Pancreas (tissue), 10 donors: ENCODE measurements at regions not wholly inside any gene's neighbourhood (a gene's known extent, or its start where the extent isn't known, plus 50 kb on each side); places are given as distances from the start of the nearest gene placed in this dataset.

Experiments used
- ATAC-seq, 4 donors: fragments of 200-7000 bp; cut with Tn5 transposase; one replicate each; pipeline versions ENCODE4 v1.8.0 to v1.9.1; 2020; ENCODE audit warnings: mild to moderate bottlenecking in 4 of 4, moderate library complexity in 4 of 4
- DNase-seq, 6 donors: peaks; one replicate each; pipeline ENCODE4 v3.0.0-alpha.2; 2020
- FAIRE-seq: peaks from 2 replicates; lab custom pipeline; 2012; peaks lifted over from hg19 to GRCh38; lab: Jason Lieb, UNC
- H3K27ac ChIP-seq, 4 donors: fragments of 200-600 bp; sonication (generic); 1 replicate in 3 of 4; 2 replicates in 1 of 4; pipeline versions ENCODE4 v1.5.0 to v1.8.0; 2020
- H3K27me3 ChIP-seq, 4 donors: fragments of 200-600 bp; one replicate each; pipeline ENCODE4 v1.8.0; 2021
- H3K36me3 ChIP-seq, 3 donors: fragments of 200-600 bp; sonication (generic) in 1 of 3; one replicate each; pipeline versions ENCODE4 v1.5.0 to v1.8.0; 2020 to 2021
- H3K4me1 ChIP-seq, 3 donors: fragments of 200-600 bp; one replicate each; pipeline ENCODE4 v1.8.0; 2021
- H3K4me3 ChIP-seq, 4 donors: fragments of 200-600 bp; sonication (generic) in 2 of 4; one replicate each; pipeline versions ENCODE4 v1.5.0 to v1.8.0; 2020 to 2021
- H3K9me3 ChIP-seq, 4 donors: fragments of 200-600 bp; one replicate each; pipeline ENCODE4 v1.8.0; 2021
- CTCF ChIP-seq, 4 donors: fragments of 200-600 bp; sonication (generic) in 3 of 4; IDR thresholded peaks; one replicate each; pipeline versions ENCODE4 v1.5.0 to v1.8.0; 2021; ENCODE audit warnings: antibody characterized with exemption in 4 of 4
- WGBS, 2 donors: extraction: QIAGEN DNeasy Blood & Tissue Kit; methylation state at CpG; one replicate each; pipeline ENCODE4 v1.1.7; 2013; 5-methylcytosine and 5-hydroxymethylcytosine counted together
- intact Hi-C, 3 donors: fragments of 100-400 bp; cut with DNase I; formaldehyde crosslinking; loops; one replicate each; pipeline versions ENCODE4 v1.11.1 to v1.14.2; 2022
- donor health status: healthy with polysubstance abuse.
- donor health status: DM: no; HTN: no; CAD: no; lungs with moderate emphysema.
- donor health status: DM: no; HTN: no; CAD: no.
- donor health status: control.
- donor health status: control.
- donor health status: Bipolar disorder and iron deficiency.
- donor health status: DM: yes; HTN: yes; CAD: no.
- donor health status: DM: no; HTN: no; CAD: no.
- donor health status: DM: no; HTN: no; CAD: no.
- donor health status: DM: yes; HTN: yes; CAD: no.

GRCh38 chr2:104407641-104408040, 446.3 kb upstream of the POU3F3 start:
- no peak for FAIRE-seq
- Histone ChIP-seq H3K27ac (no peak overlapping the region), H3K4me1 (no peaks in the 10 kb centered on the region), H3K9me3 (no peaks in the 10 kb centered on the region), H3K27me3 (no peaks in the 10 kb centered on the region), H3K36me3 (no peaks in the 10 kb centered on the region), H3K4me3 (no peak overlapping the region)
- TF ChIP-seq CTCF (IDR thresholded peaks at IDR 0.05): no peak
- no peak for DNase-seq
- WGBS, 2 donors: 72 to 76% methylated on average over 2 of the region's 2 CpGs
- intact Hi-C loops: no loop called here
- ATAC-seq: no peak

- Histone ChIP-seq H3K27me3 (no peaks in the 10 kb centered on the region), H3K27ac (no peak overlapping the region), H3K36me3 (no peaks in the 10 kb centered on the region), H3K9me3 (no peaks in the 10 kb centered on the region), H3K4me1 (no peaks in the 10 kb centered on the region), H3K4me3 (no peak overlapping the region)
- DNase-seq (no peak), ATAC-seq (no peak), FAIRE-seq (no peak)
- 39 to 44% methylated on average over 5 of the region's 5 CpGs for WGBS, 2 donors
- no peak for TF ChIP-seq CTCF (IDR thresholded peaks at IDR 0.05)
- intact Hi-C loops: no loop called here
These were observed 445.6 kb upstream of the POU3F3 start for GRCh38 chr2:104408266-104408665.

- intact Hi-C loops: no loop called here
- no peak for FAIRE-seq
- TF ChIP-seq CTCF (IDR thresholded peaks at IDR 0.05): no peak
These were observed 443.8 kb upstream of the POU3F3 start for GRCh38 chr2:104410136-104410535.

GRCh38 chr2:104412384-104412783, 441.5 kb upstream of the POU3F3 start:
- WGBS, 2 donors: 15 to 17% methylated on average over 2 of the region's 2 CpGs
- no peaks in the 10 kb centered on the region for H3K36me3 ChIP-seq
- peak in 2 of 6 donors; percentile 13 to 50 for DNase-seq
- peak in 3 of 4 donors; percentile 54 to 56 (median 56) for ATAC-seq
- TF ChIP-seq CTCF (IDR thresholded peaks at IDR 0.05): peak; percentile 22 to 37 (median 32)
- H3K27ac ChIP-seq: no peak overlapping the region
- no peaks in the 10 kb centered on the region for H3K9me3 ChIP-seq
- intact Hi-C loops: no loop called here
- H3K4me1 ChIP-seq: no peaks in the 10 kb centered on the region
- no peak overlapping the region for H3K4me3 ChIP-seq
- FAIRE-seq: no peak
- no peaks in the 10 kb centered on the region for H3K27me3 ChIP-seq

More at GRCh38 chr2:104410136-104410535, 443.8 kb upstream of the POU3F3 start:
- H3K9me3 ChIP-seq: no peaks in the 10 kb centered on the region
- no peak overlapping the region for H3K4me3 ChIP-seq
- no peaks in the 10 kb centered on the region for H3K36me3 ChIP-seq
- DNase-seq (no peak), ATAC-seq (no peak)
- H3K27me3 ChIP-seq: no peaks in the 10 kb centered on the region
- no peak overlapping the region for H3K27ac ChIP-seq
- 55 to 60% methylated on average over 3 of the region's 3 CpGs for WGBS, 2 donors
- no peaks in the 10 kb centered on the region for H3K4me1 ChIP-seq

- intact Hi-C loops: no loop called here
- Histone ChIP-seq H3K4me3 (no peak overlapping the region), H3K36me3 (no peaks in the 10 kb centered on the region), H3K27ac (no peak overlapping the region), H3K4me1 (no peaks in the 10 kb centered on the region), H3K27me3 (no peaks in the 10 kb centered on the region), H3K9me3 (no peaks in the 10 kb centered on the region)
- FAIRE-seq (no peak), ATAC-seq (no peak), DNase-seq (no peak)
- no peak for TF ChIP-seq CTCF (IDR thresholded peaks at IDR 0.05)
- 36 to 42% methylated on average over 8 of the region's 8 CpGs for WGBS, 2 donors
These were observed 440.0 kb upstream of the POU3F3 start for GRCh38 chr2:104413890-104414289.
